ENCODE measurements at regions not wholly inside any gene's neighbourhood (a gene's known extent, or its start where the extent isn't known, plus 50 kb on each side); places are given as distances from the start of the nearest gene placed in this dataset.

DNA sequence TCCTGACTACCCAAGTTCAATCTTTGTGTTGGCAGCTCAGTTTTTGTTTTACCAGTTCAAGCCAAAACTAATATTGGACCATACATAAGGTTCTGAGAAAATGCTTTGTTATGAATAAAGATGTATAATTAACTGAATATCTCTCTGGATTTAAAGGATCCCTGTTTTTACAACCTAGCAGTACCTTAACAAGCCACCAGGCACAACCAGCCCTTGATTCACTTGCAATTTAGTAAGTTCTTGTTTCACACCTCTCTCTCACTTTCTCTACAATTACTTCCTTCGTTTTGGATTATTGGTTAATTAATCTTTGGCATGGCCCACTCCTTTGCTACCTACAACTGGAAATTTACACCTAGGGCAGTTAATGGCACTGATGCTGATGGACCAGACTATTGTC lies 531.9 kb downstream of the SQOR start:
- H3K4me3 ChIP-seq = no peak overlapping the region
- DNase-seq (ENCODE audit: low spot score) = no peak
- TF ChIP-seq, protein P1, sequence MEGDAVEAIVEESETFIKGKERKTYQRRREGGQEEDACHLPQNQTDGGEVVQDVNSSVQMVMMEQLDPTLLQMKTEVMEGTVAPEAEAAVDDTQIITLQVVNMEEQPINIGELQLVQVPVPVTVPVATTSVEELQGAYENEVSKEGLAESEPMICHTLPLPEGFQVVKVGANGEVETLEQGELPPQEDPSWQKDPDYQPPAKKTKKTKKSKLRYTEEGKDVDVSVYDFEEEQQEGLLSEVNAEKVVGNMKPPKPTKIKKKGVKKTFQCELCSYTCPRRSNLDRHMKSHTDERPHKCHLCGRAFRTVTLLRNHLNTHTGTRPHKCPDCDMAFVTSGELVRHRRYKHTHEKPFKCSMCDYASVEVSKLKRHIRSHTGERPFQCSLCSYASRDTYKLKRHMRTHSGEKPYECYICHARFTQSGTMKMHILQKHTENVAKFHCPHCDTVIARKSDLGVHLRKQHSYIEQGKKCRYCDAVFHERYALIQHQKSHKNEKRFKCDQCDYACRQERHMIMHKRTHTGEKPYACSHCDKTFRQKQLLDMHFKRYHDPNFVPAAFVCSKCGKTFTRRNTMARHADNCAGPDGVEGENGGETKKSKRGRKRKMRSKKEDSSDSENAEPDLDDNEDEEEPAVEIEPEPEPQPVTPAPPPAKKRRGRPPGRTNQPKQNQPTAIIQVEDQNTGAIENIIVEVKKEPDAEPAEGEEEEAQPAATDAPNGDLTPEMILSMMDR (IDR thresholded peaks at IDR 0.05) = no peak
- H3K27ac ChIP-seq = no peak overlapping the region

DNA sequence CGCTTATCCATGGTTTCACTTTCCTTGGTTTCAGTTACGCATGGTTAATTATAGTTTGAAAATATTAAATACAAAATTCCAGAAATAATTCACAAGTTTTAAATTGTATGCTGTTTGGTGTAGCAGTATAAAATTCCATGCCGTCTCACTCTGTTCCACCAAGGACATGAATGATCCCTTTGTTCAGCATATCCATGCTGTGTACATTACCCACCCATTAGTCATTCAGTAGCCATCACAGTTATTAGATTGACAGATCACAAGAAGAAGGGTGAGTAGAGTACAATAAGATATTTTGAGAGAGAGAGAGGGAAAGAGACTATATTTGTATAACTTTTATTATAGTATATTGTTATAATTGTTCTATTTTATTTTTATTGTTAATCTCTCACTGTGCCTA lies 535.5 kb downstream of the SQOR start:
- no peak for DNase-seq (ENCODE audit: low spot score)

DNA sequence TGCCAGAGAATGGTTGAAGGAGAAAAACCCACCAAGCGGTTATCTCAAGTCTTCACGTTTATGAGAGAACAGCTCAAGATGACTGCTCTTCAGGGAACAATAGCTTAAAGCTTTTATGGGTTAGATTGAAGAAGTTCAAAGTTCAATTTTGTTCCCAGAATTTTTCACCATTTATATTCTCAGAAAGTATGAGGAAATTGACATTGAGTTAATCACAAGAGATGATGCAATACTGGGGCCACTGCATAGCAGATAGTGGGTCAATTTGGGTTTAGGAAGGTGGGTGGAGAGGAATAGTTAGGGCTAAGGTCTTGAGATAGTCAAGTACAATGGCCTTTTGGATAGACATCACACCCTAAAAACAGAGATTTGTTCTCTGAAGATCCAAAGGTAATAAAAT lies 539.3 kb downstream of the SQOR start:
- Histone ChIP-seq H3K4me3 (no peak overlapping the region), H3K27ac (no peak overlapping the region)
- DNase-seq (ENCODE audit: low spot score) = no peak
- TF ChIP-seq, protein P1 (IDR thresholded peaks at IDR 0.05) = no peak

More for the DNA sequence above, 535.5 kb downstream of the SQOR start:
- TF ChIP-seq, protein P1 (IDR thresholded peaks at IDR 0.05) = no peak
- no peak overlapping the region for H3K4me3 ChIP-seq
- H3K27ac ChIP-seq = no peak overlapping the region

DNA sequence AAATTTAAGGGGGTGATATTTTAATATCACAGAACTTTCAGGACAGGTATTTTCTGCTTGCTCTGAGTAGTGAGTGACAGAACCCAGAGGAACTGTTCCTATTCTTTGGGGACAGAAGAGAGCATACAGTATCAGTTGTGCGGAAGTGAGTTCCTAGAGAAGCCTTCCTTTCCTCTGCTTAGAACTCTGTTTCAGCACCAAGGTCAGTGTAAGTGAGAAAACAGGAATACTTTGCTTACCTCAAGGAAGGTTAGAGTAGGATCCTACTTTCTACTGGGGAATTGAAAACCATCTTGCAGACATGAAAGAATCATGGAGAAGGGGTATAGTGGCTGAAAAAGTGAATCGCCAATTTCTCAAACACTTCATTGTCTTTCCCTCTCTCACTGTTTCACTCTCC lies 542.4 kb downstream of the SQOR start:
- no peak overlapping the region for H3K27ac ChIP-seq
- TF ChIP-seq, protein P1 (IDR thresholded peaks at IDR 0.05) = no peak
- H3K4me3 ChIP-seq = no peak overlapping the region
- DNase-seq (ENCODE audit: low spot score) = no peak

DNA sequence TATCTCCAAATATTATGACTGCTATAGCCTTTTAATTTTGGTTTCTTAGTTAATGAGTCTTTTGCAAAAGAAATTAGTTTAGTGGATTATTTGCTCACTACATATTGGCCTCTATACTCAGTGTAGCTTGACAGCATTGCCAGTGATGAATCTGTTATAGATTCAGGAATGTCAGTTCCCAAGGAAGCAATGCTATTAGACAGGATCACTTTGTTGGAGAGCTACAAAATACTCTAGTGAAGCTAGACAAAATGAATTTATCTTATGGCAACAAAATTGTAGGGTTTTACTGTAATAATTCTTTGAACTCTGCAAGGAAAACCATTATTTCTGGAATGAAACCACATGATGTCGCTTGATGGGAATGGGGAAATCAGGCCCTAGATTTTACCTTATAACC lies 543.3 kb downstream of the SQOR start:
- DNase-seq (ENCODE audit: low spot score) = no peak
- TF ChIP-seq, protein P1 (IDR thresholded peaks at IDR 0.05) = no peak
- H3K27ac ChIP-seq = no peak overlapping the region

DNA sequence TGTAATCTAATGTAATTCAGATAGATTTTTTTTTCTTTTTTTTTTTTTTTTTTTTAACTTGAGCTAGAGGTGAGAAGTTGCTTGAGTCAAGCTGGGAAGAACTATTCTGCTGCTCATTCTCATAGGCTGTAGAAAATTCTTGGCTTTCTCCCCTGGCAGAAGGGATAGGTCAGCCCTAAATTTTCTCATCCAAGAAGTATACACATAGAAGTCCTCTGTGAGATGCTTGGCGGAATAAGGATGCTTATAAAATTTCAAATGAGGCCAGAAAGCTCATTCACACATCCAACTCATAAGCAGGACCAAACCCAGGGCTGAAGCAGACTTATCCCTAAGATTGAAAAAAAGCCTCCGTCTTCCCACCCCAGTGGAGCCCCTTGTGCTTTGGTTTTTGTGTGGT lies 572.5 kb downstream of the SQOR start:
- Histone ChIP-seq H3K4me3 (no peak overlapping the region), H3K27ac (no peak overlapping the region)
- TF ChIP-seq, protein P1 (IDR thresholded peaks at IDR 0.05) = no peak
- DNase-seq (ENCODE audit: low spot score) = no peak

More for the DNA sequence above, 543.3 kb downstream of the SQOR start:
- H3K4me3 ChIP-seq = no peak overlapping the region

DNA sequence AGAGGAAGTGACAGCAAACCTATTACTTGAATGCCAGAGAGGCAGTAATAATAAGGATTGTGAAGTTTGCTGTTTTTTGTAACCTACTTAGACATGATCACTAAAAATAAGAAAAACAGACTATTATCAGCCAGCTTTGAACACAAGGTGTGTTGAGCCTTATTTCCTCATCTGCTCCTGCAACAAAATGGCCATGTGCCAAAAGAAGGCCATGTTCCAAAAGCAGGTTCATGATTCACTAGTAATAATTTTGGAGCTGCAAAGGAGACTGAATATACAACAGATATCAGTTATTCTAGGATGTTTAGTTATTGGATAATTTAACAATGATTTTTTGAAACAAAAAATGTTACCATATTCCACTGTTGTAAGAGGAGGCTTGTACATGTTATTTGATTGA lies 578.7 kb downstream of the SQOR start:
- Histone ChIP-seq H3K27ac (no peak overlapping the region), H3K4me3 (no peak overlapping the region)
- TF ChIP-seq, protein P1 (IDR thresholded peaks at IDR 0.05) = no peak
- no peak for DNase-seq (ENCODE audit: low spot score)

Data from coronary artery (tissue), 2 donors.